A673 (cell line): ENCODE measurements at regions not wholly inside any gene's neighbourhood (a gene's known extent, or its start where the extent isn't known, plus 50 kb on each side); places are given as distances from the start of the nearest gene placed in this dataset.

Experiments used
- BruUV-seq: library from RNA; stranded (reverse); fragments of 400-500 nt; replicated peaks from 2 replicates; lab custom pipeline; 2021; lab: Mats Ljungman, UMichigan
- CTCF ChIA-PET: fragments of 300-600 bp; sonication (Branson Sonifier 250); formaldehyde crosslinking; loops from one replicate; lab custom pipeline; 2022; ENCODE audit warnings: antibody characterized with exemption; lab: Charles Lee
- POLR2A ChIA-PET: fragments of 300-600 bp; sonication (Branson Sonifier 250); formaldehyde crosslinking; loops from one replicate; lab custom pipeline; 2022; ENCODE audit warnings: antibody characterized with exemption; ENCODE audit not compliant: low non-redundant PET; lab: Charles Lee
- DNase-seq: peaks from one replicate; pipeline ENCODE4 v3.0.0-alpha.2; 2015; ENCODE audit warnings: low spot score
- H3K27ac ChIP-seq: fragments of 200-600 bp; sonication (generic); 2 replicates; pipeline ENCODE4 v1.5.1; 2016; ENCODE audit warnings: mixed run types, low read depth, mild to moderate bottlenecking, mixed read lengths, antibody characterized with exemption, low read length; ENCODE audit not compliant: poor library complexity, severe bottlenecking
- H3K27me3 ChIP-seq: fragments of 200-600 bp; sonication (generic); replicated peaks from 2 replicates; pipeline ENCODE4 v1.6.1; 2017; ENCODE audit warnings: mixed run types, low read depth, mild to moderate bottlenecking, mixed read lengths, antibody characterized with exemption, low read length; ENCODE audit not compliant: insufficient read depth, poor library complexity
- H3K36me3 ChIP-seq: fragments of 200-600 bp; sonication (generic); 2 replicates; pipeline ENCODE4 v1.6.1; 2016; ENCODE audit warnings: mixed run types, mild to moderate bottlenecking, mixed read lengths, antibody characterized with exemption, low read length; ENCODE audit not compliant: insufficient read depth, poor library complexity, severe bottlenecking
- H3K4me1 ChIP-seq: fragments of 200-600 bp; sonication (generic); 2 replicates; pipeline ENCODE4 v1.6.1; 2017; ENCODE audit warnings: mixed run types, mild to moderate bottlenecking, mixed read lengths, antibody characterized with exemption, low read length; ENCODE audit not compliant: insufficient read depth, poor library complexity, severe bottlenecking
- H3K4me3 ChIP-seq: fragments of 200-600 bp; sonication (generic); 2 replicates; pipeline ENCODE4 v1.5.1; 2016; ENCODE audit warnings: low read depth, mixed run types, mild to moderate bottlenecking, mixed read lengths, low read length; ENCODE audit not compliant: poor library complexity, severe bottlenecking
- H3K9me3 ChIP-seq: fragments of 200-600 bp; sonication (generic); 2 replicates; pipeline ENCODE4 v1.6.1; 2016; ENCODE audit warnings: mixed run types, low read depth, mild to moderate bottlenecking, mixed read lengths, antibody characterized with exemption, low read length; ENCODE audit not compliant: poor library complexity, severe bottlenecking
- EZH2 ChIP-seq: fragments of 200-600 bp; sonication (generic); IDR thresholded peaks from 2 replicates; pipeline ENCODE4 v1.6.1; 2017; ENCODE audit warnings: borderline replicate concordance, low read depth, mild to moderate bottlenecking, mixed read lengths, antibody characterized with exemption, low read length; ENCODE audit not compliant: poor library complexity, severe bottlenecking
- intact Hi-C: fragments of 100-400 bp; cut with micrococcal nuclease; formaldehyde crosslinking; loops from one replicate; pipeline ENCODE4 v1.10.0; 2022; ENCODE audit not compliant: unreplicated experiment
- TF ChIP-seq, protein P1 (sequence below): fragments of 300-800, 200-600 bp; sonication (generic); conservative IDR thresholded peaks from 2 replicates; pipeline ENCODE4 v1.5.1; 2017; ENCODE audit warnings: low read depth, mild to moderate bottlenecking, antibody characterized with exemption, low read length, moderate library complexity, mixed read lengths

DNA sequence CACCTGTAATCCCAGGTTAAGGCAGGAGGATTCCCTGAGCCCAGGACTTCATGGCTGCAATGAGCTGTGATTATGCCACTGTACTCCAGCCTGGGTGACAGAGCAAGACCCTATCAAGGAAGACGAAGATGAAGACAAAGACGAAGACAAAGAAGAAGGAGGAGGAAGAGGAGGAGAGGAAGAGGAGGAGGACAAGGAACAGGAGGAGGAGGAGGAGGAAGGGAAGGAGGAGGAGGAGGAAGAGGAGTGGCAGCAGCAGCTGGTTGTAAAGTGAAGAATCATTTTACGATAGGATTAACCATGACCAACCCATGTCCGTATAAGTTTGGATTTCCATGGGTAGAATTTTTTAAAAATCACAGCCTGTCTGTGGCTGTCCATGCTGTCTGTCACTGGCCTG, 316.8 kb upstream of the TNRC6C start:
- intact Hi-C loops, result no loop called here
- Histone ChIP-seq H3K9me3 (no peaks in the 10 kb centered on the region), H3K36me3 (no peaks in the 10 kb centered on the region), H3K27ac (no peak overlapping the region), H3K27me3 (peaks cover 42% of the 10 kb centered on the region), H3K4me3 (no peak overlapping the region), H3K4me1 (peaks cover 6% of the 10 kb centered on the region)
- POLR2A ChIA-PET, result no interaction called here
- CTCF ChIA-PET, result no interaction called here
- DNase-seq, result no peak
- BruUV-seq, result no TSS peak
- TF ChIP-seq EZH2, result no peak
- TF ChIP-seq, protein P1, sequence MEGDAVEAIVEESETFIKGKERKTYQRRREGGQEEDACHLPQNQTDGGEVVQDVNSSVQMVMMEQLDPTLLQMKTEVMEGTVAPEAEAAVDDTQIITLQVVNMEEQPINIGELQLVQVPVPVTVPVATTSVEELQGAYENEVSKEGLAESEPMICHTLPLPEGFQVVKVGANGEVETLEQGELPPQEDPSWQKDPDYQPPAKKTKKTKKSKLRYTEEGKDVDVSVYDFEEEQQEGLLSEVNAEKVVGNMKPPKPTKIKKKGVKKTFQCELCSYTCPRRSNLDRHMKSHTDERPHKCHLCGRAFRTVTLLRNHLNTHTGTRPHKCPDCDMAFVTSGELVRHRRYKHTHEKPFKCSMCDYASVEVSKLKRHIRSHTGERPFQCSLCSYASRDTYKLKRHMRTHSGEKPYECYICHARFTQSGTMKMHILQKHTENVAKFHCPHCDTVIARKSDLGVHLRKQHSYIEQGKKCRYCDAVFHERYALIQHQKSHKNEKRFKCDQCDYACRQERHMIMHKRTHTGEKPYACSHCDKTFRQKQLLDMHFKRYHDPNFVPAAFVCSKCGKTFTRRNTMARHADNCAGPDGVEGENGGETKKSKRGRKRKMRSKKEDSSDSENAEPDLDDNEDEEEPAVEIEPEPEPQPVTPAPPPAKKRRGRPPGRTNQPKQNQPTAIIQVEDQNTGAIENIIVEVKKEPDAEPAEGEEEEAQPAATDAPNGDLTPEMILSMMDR, result no peak

DNA sequence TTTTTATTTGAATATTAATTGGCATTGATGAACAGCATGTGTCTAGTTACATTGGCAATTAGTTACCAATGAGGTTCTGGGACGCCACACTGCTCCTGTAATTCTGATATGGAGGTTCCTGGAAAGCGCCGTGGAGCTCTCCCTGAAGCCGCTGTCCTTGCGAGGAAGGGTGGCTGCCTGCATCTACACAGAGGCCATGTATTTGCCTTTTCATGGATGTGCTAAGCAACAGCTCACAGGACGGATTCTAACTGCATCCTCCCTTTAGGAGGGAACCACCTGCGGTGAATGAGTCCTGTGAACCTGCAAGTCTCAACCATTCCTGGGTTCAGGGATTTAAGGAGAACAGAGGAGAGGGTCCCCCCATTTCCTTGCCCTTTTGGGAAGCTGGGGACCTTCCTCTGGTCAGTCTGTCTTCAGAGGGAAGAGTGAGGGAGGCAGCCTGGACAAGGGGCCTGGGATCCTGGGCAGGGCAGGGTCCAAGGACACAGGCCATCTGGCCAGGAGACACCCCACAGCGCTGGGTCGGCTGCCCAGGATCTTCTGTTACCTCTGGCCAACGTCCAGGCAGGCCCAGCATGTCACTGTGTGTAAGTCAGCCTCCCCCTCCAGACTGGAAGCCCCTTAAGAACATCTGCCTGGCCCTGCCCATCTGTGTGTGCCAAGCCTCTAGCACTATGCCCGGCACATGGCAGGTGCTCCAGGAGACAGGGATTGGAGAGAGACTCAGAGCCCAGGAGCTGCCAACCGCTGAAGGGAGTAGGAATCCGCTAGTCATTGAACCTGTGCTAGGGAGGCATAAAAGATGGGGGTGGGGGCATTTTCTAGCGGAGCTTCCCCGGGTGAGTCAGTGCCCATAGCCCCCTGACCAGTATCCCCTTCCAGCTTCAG, 314.1 kb upstream of the TNRC6C start:
- Histone ChIP-seq H3K36me3 (no peaks in the 10 kb centered on the region), H3K27ac (no peak overlapping the region), H3K9me3 (no peaks in the 10 kb centered on the region), H3K27me3 (peaks cover 23% of the 10 kb centered on the region), H3K4me1 (peaks cover 6% of the 10 kb centered on the region), H3K4me3 (no peak overlapping the region)
- BruUV-seq, result no TSS peak
- intact Hi-C loops, result no loop called here
- ChIA-PET CTCF (interaction anchor here (0.6 kb wide), 1 partner anchor 482 kb away, joined by 3 read pairs; no protein-coding TSS in a partner anchor), POLR2A (no interaction called here)
- DNase-seq, result no peak
- TF ChIP-seq, protein P1, result no peak
- no peak for TF ChIP-seq EZH2

DNA sequence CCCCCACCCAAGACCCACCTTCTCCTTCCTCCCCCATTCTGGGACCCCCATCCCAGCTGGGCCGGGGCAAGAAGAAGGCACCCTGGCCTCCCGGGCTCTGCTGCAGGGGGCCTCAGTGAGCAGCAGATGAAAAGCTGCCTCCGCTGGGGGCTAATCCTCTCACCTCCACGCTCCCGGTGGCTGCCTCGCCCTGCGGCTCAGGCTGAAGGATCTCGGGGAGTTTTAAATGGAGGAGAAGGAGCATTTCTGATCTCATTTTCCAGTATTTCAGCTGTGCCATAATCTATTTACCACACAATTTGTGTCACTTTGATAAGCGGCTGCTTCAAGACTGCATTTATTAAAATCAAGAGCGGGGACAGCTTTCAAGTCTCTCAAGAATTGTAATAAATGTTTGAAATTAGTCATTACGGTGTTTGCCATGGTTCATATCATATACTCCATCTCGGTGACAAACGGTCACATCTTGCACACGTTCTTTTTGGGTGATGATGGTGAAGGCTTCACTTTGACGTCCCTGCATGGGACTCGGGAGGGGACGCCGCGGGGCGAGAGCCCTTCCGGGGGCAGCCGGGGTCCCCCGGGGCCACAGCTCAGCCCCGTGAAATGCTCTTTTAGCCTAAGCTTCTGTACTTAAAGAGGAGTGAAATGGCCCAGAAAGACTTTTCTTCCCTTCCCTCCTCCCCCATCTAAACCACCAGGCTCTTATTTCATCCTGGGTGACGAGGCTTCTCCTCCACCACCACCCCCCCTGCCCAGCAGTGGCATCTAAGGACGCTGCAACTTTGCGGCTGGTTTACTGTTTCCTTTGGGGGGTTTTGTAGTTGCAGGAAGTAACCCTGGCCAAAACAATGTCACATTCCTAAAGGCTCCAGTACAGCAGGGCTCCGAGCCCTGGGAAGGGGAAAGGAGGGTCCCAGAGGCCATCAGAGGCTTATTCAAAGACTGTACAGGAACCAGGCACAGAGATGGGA, 313.1 kb upstream of the TNRC6C start:
- ChIA-PET CTCF (interaction anchor here (0.6 kb wide), 1 partner anchor 481 kb away, joined by 3 read pairs; no protein-coding TSS in a partner anchor), POLR2A (no interaction called here)
- DNase-seq, result peak; percentile 15
- Histone ChIP-seq H3K27me3 (peaks cover 15% of the 10 kb centered on the region), H3K4me3 (no peak overlapping the region), H3K4me1 (peaks cover 6% of the 10 kb centered on the region), H3K36me3 (no peaks in the 10 kb centered on the region), H3K27ac (no peak overlapping the region), H3K9me3 (no peaks in the 10 kb centered on the region)
- TF ChIP-seq EZH2, result no peak
- TF ChIP-seq, protein P1, result peak; percentile 51
- intact Hi-C loops, result no loop called here
- BruUV-seq, result no TSS peak
